Activated CD8-positive, alpha-beta memory T cell treated with anti-CD3 and anti-CD28 coated beads, Interleukin-2, amount 10 ng/mL, durations not matched to agents 7 days and 5 days (primary cell): ENCODE measurements at regions not wholly inside any gene's neighbourhood (a gene's known extent, or its start where the extent isn't known, plus 50 kb on each side); places are given as distances from the start of the nearest gene placed in this dataset.

Experiments
- ATAC-seq: fragments of 150-1000 bp; cut with Tn5 transposase; one replicate; pipeline ENCODE4 v1.10.0; 2021; ENCODE audit warnings: moderate library complexity
- CTCF ChIA-PET: fragments of 350-600 bp; sonication (Branson Sonifier 250); formaldehyde crosslinking; loops from one replicate; lab custom pipeline; 2021; ENCODE audit warnings: antibody characterized with exemption; lab: Charles Lee
- DNase-seq: peaks from one replicate; pipeline ENCODE4 v3.0.0-alpha.2; 2020
- H3K27ac Mint-ChIP-seq: one replicate; pipeline ENCODE4 v1.8.0; 2021; ENCODE audit warnings: mild to moderate bottlenecking, mixed read lengths
- H3K27me3 Mint-ChIP-seq: one replicate; pipeline ENCODE4 v1.8.0; 2021; ENCODE audit warnings: mixed read lengths
- H3K36me3 Mint-ChIP-seq: one replicate; pipeline ENCODE4 v1.8.0; 2021; ENCODE audit warnings: mild to moderate bottlenecking, mixed read lengths
- H3K4me1 Mint-ChIP-seq: one replicate; pipeline ENCODE4 v1.8.0; 2021; ENCODE audit warnings: mixed read lengths
- H3K4me3 Mint-ChIP-seq: one replicate; pipeline ENCODE4 v1.8.0; 2021; ENCODE audit warnings: mild to moderate bottlenecking, moderate library complexity, mixed read lengths
- H3K9me3 Mint-ChIP-seq: one replicate; pipeline ENCODE4 v1.8.0; 2022; ENCODE audit warnings: low read depth, mixed read lengths

- H3K4me1 Mint-ChIP-seq = peaks cover 10% of the 10 kb centered on the region
- no peak overlapping the region for H3K4me3 Mint-ChIP-seq
- no peak overlapping the region for H3K27ac Mint-ChIP-seq
- CTCF ChIA-PET = no interaction called here
- H3K36me3 Mint-ChIP-seq = no peaks in the 10 kb centered on the region
- H3K27me3 Mint-ChIP-seq = peaks cover 23% of the 10 kb centered on the region
- DNase-seq = no peak
- H3K9me3 Mint-ChIP-seq = no peaks in the 10 kb centered on the region
- ATAC-seq = no peak
Measured at GRCh38 chr5:38653389-38653788, 96.9 kb upstream of the LIFR start.

DNA sequence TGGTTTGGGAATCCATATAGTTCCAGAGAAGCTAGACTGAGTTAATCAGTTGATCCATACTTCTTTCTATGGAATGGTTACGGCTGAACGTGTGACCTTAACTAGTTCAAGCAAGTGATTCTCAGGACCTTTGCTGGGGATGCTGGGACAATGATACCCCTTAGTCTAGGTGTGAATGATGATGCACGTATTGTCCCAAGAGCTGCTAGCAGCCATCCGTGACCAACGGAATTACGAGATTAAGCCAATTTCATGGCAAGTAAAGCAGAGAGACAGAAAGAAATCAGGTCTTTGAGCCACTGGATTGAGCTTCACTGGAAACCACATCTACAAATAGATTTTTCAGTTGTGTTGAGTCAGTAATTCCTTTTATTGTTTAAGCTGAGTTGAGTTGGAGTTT is 99.2 kb upstream of the LIFR start:
- no peak for ATAC-seq
- CTCF ChIA-PET = no interaction called here
- no peak for DNase-seq
- Mint-ChIP-seq H3K27me3 (peaks cover 23% of the 10 kb centered on the region), H3K36me3 (no peaks in the 10 kb centered on the region), H3K9me3 (no peaks in the 10 kb centered on the region), H3K27ac (no peak overlapping the region), H3K4me3 (no peak overlapping the region), H3K4me1 (peaks cover 3% of the 10 kb centered on the region)

DNA sequence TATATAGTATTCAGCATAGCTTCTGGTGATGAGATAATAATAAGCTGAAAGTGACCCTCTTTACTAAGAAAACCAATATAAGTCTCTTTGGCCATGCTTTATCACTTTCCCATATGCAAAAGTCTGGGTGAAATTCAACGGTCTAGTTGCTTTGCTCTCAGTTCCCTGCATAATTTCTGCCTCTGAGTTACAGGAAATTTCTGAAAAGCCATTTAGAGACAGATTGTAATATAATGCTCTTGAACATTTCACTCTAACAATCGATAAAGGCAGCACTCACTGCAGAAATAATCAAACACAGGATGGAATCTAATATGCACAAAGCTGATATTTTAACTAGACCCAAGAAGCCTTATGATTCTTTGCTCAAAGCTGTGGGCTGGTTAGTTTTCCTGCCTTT is 100.1 kb upstream of the LIFR start:
- ATAC-seq = no peak
- peaks cover 29% of the 10 kb centered on the region for H3K27me3 Mint-ChIP-seq
- no peak overlapping the region for H3K4me3 Mint-ChIP-seq
- no peaks in the 10 kb centered on the region for H3K4me1 Mint-ChIP-seq
- H3K9me3 Mint-ChIP-seq = no peaks in the 10 kb centered on the region
- H3K27ac Mint-ChIP-seq = no peak overlapping the region
- no peaks in the 10 kb centered on the region for H3K36me3 Mint-ChIP-seq
- CTCF ChIA-PET = no interaction called here
- no peak for DNase-seq

- Mint-ChIP-seq H3K27ac (no peak overlapping the region), H3K4me3 (no peak overlapping the region), H3K27me3 (peaks cover 33% of the 10 kb centered on the region), H3K4me1 (no peaks in the 10 kb centered on the region), H3K36me3 (no peaks in the 10 kb centered on the region), H3K9me3 (no peaks in the 10 kb centered on the region)
- CTCF ChIA-PET = no interaction called here
- no peak for DNase-seq
- ATAC-seq = no peak
Measured at GRCh38 chr5:38657020-38657419, 100.6 kb upstream of the LIFR start.

DNA sequence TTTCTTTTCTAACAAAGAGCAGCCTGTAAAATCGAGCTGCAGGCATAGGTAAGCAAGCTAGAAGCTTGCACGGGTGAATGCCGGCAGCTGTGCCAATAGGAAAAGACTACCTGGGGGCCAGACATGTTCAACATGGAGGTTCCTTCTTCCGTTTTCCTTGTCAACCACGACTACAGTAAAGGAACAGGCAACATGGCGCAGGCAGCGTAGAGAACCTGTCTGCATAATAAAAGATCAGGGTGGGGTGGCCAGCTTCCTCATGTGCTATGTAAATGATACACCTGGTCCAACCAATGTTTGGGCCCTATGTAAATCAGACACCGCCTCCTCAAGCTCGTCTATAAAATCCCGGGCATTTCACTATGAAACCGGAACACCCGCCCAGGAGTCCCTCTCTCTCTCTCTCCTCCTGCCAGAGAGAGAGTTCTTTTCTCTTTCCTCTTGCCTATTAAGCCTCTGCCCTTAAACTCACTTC is 103.8 kb upstream of the LIFR start:
- H3K27ac Mint-ChIP-seq = no peak overlapping the region
- H3K36me3 Mint-ChIP-seq = no peaks in the 10 kb centered on the region
- H3K27me3 Mint-ChIP-seq = peaks cover 26% of the 10 kb centered on the region
- ATAC-seq = no peak
- CTCF ChIA-PET = no interaction called here
- DNase-seq = no peak
- H3K4me3 Mint-ChIP-seq = no peak overlapping the region
- no peaks in the 10 kb centered on the region for H3K4me1 Mint-ChIP-seq
- no peaks in the 10 kb centered on the region for H3K9me3 Mint-ChIP-seq

DNA sequence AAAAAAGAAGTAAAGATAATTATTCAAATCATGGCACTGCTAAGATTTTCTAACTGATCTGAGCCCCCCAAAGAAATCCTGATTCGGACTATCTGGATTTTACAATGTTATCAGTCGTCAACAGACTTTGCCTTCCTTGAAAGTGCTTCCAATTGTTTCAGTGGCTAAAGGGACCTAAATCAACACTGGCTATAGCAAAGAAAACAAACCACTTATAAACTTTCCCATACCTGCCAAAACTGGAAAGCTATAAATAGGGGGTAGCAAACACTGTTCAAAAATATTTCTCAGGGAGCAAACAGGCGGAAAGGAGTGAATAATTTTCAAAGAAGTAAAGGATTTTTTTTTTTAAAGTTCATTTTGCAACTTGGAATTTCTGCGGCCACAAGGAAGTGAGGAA is 105.6 kb upstream of the LIFR start:
- ATAC-seq (no peak), DNase-seq (no peak)
- Mint-ChIP-seq H3K27me3 (peaks cover 28% of the 10 kb centered on the region), H3K36me3 (no peaks in the 10 kb centered on the region), H3K9me3 (no peaks in the 10 kb centered on the region), H3K4me3 (no peak overlapping the region), H3K4me1 (no peaks in the 10 kb centered on the region), H3K27ac (no peak overlapping the region)
- CTCF ChIA-PET = no interaction called here

DNA sequence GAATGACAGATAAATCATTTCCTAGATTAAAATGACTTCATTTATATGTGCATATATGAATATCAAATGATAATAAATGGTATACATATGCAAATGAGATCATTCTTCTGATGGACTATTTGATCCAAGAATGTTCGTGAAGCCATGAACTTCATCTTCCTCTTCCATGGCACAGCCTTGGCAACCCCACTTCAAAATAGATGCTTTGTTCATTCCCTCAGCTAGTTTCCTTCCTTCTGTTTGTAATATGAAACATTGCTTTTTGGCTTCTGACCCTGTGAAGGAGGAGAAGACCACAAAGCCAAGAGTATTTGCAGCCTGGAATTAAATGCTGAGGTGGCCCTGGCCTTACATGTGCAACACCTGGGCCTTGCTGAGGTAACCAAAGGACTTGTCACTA is 106.8 kb upstream of the LIFR start:
- peaks cover 27% of the 10 kb centered on the region for H3K27me3 Mint-ChIP-seq
- no peak overlapping the region for H3K27ac Mint-ChIP-seq
- CTCF ChIA-PET = interaction anchor here (0.8 kb wide), 1 partner anchor 166 kb away, joined by 3 read pairs; no protein-coding TSS in a partner anchor

DNA sequence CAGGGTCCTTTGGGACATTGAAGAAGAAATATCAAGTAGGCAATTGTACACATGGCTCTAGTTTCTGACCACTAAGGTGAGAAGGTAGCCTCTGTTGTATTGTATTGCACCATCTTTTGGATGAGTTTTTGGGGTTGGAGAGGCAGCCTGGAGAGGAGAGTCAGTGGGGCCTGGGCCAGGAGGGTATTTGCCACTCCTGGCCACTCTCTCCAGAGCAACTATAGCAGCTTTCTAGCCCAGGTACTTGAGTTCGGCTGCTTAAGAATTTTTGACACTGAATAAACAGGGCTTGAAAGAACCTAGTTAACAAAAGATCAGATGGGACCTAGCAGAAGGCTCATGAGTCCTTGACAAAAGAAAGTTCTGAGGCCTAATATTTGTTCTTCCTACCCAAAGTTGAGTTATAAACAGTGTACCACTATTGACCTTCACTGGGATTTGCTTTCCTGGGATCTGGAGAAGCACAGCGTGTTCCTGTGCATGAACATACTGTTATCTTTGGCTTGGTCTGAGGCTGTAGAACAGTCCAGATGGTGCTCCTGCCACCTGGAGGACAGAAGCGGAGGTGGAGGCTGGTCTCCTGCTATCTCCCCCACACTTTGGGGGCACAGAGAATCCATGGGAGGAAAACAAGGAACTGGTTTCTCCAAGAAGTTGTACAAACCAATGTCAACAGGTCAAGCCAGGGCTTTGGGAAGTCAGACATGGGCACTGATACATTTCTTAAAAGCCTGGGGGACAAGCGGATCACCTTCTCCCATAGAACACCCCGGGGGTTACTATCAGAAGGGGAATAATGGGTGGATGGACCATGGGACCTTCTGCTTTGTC is 110.4 kb upstream of the LIFR start:
- CTCF ChIA-PET = interaction anchor here (1.2 kb wide), 1 partner anchor 225 kb away, joined by 10 read pairs; no protein-coding TSS in a partner anchor
- H3K4me1 Mint-ChIP-seq = no peaks in the 10 kb centered on the region
- H3K4me3 Mint-ChIP-seq = no peak overlapping the region
- H3K9me3 Mint-ChIP-seq = no peaks in the 10 kb centered on the region
- H3K27me3 Mint-ChIP-seq = peaks cover 16% of the 10 kb centered on the region
- ATAC-seq (no peak), DNase-seq (no peak)
- no peak overlapping the region for H3K27ac Mint-ChIP-seq
- no peaks in the 10 kb centered on the region for H3K36me3 Mint-ChIP-seq

More for the DNA sequence above, 106.8 kb upstream of the LIFR start:
- no peaks in the 10 kb centered on the region for H3K36me3 Mint-ChIP-seq
- DNase-seq (no peak), ATAC-seq (no peak)
- no peak overlapping the region for H3K4me3 Mint-ChIP-seq
- no peaks in the 10 kb centered on the region for H3K4me1 Mint-ChIP-seq
- H3K9me3 Mint-ChIP-seq = no peaks in the 10 kb centered on the region

DNA sequence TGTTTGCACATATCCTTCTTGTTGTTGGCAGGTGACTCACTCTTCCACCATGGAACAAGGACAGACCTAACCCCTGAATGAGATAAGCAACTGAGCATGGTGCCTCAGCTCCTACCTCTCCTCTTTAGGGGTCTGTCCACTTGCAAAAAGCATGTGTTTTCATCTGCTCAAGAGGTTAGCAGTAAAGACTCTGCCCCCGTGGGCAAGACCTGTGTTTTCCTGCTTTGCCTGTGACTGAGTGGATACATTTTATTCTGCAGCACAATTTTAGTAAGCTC is 111.0 kb upstream of the LIFR start:
- ATAC-seq (no peak), DNase-seq (no peak)
- Mint-ChIP-seq H3K27ac (no peak overlapping the region), H3K27me3 (peaks cover 11% of the 10 kb centered on the region), H3K4me1 (no peaks in the 10 kb centered on the region), H3K36me3 (no peaks in the 10 kb centered on the region), H3K9me3 (no peaks in the 10 kb centered on the region), H3K4me3 (no peak overlapping the region)
- CTCF ChIA-PET = interaction anchor here (1.2 kb wide), 1 partner anchor 225 kb away, joined by 10 read pairs; no protein-coding TSS in a partner anchor

DNA sequence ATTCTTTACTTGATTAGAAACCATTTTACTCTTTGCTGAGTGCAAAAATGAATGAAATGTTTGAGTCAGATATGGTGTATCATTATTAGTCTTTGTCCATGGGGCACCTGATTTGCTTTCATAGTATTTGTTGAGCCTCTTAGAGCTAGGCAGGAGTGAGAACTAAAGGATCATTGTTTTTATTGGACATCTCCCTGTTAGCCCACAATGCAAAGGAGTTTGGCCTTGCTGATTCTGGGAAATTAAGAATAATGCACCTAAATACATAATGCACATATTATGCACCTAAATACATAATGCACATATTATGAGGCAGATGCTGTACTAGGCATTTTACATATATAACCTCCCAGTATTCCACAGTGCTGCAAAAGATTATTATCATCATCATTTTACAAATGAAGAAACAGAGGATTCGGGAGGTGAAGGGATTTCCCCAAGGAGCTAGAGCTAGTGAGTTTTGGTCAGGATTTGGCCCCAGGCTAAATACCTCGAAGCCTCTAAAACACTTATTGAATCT is 113.0 kb upstream of the LIFR start:
- Mint-ChIP-seq H3K4me1 (no peaks in the 10 kb centered on the region), H3K27ac (no peak overlapping the region), H3K4me3 (no peak overlapping the region), H3K36me3 (no peaks in the 10 kb centered on the region), H3K27me3 (peaks cover 8% of the 10 kb centered on the region), H3K9me3 (no peaks in the 10 kb centered on the region)
- no peak for ATAC-seq
- CTCF ChIA-PET = interaction anchor here (1.7 kb wide), 1 partner anchor 228 kb away, joined by 4 read pairs; no protein-coding TSS in a partner anchor
- no peak for DNase-seq

DNA sequence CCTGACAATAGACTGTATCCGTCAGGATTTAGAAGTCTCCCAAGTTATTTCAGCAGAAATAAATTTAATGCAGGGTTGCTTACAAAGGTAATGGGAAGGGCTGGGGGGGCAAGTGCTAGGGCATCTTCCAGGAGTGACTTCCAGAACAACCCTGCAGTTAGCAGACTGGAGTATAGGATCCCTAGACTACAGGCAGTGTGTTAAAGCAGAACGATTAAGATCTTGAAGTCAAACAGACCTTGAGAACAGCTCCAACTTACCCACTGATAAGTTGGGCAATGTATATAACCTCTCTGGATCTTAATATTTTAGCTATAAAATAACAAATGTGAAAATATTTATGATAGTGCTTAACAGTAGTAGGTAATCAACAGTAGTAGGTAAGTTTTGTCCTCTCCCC is 113.6 kb upstream of the LIFR start:
- H3K27me3 Mint-ChIP-seq = peaks cover 8% of the 10 kb centered on the region
- H3K4me3 Mint-ChIP-seq = no peak overlapping the region
- H3K27ac Mint-ChIP-seq = no peak overlapping the region
- CTCF ChIA-PET = interaction anchor here (1.7 kb wide), 1 partner anchor 228 kb away, joined by 4 read pairs; no protein-coding TSS in a partner anchor
- H3K36me3 Mint-ChIP-seq = no peaks in the 10 kb centered on the region
- H3K9me3 Mint-ChIP-seq = no peaks in the 10 kb centered on the region
- no peak for ATAC-seq
- DNase-seq = no peak
- H3K4me1 Mint-ChIP-seq = no peaks in the 10 kb centered on the region

DNA sequence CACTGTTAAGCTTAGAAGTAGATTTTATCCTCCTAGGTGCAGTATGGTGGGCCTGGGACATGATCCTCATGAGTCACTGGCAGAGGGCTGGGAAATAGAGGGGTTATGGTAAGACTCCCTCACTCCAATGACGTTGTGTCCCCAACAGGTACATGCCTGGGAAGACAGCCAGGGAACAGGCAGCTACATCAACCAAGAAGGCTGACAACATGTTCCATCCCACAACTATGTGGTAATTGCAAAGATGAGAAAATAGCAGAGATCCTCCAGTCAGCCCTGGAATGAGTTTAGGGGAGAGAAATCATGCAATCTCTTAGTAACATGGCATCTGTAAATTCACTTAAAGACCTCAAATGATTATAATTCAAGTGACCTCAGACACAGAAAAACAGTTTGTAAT is 114.4 kb upstream of the LIFR start:
- Mint-ChIP-seq H3K27ac (no peak overlapping the region), H3K27me3 (peaks cover 6% of the 10 kb centered on the region), H3K9me3 (no peaks in the 10 kb centered on the region), H3K4me1 (no peaks in the 10 kb centered on the region), H3K36me3 (no peaks in the 10 kb centered on the region), H3K4me3 (no peak overlapping the region)
- CTCF ChIA-PET = no interaction called here
- ATAC-seq (no peak), DNase-seq (no peak)

GRCh38 chr5:38672059-38672788 is 115.8 kb upstream of the LIFR start:
- H3K27ac Mint-ChIP-seq = no peak overlapping the region
- no peaks in the 10 kb centered on the region for H3K27me3 Mint-ChIP-seq
- ATAC-seq = no peak
- no peak for DNase-seq
- no peaks in the 10 kb centered on the region for H3K36me3 Mint-ChIP-seq
- H3K4me3 Mint-ChIP-seq = no peak overlapping the region
- CTCF ChIA-PET = no interaction called here
- H3K4me1 Mint-ChIP-seq = no peaks in the 10 kb centered on the region
- no peaks in the 10 kb centered on the region for H3K9me3 Mint-ChIP-seq

- Mint-ChIP-seq H3K4me3 (no peak overlapping the region), H3K27me3 (no peaks in the 10 kb centered on the region), H3K9me3 (no peaks in the 10 kb centered on the region), H3K27ac (no peak overlapping the region), H3K4me1 (no peaks in the 10 kb centered on the region), H3K36me3 (no peaks in the 10 kb centered on the region)
- no peak for DNase-seq
- CTCF ChIA-PET = no interaction called here
- ATAC-seq = no peak
Measured at GRCh38 chr5:38673671-38674071, 117.2 kb upstream of the LIFR start.
